OCI-LY3 (cell line): ENCODE measurements at regions not wholly inside any gene's neighbourhood (a gene's known extent, or its start where the extent isn't known, plus 50 kb on each side); places are given as distances from the start of the nearest gene placed in this dataset.

Experiments used
- EZH2phosphoT487 ChIP-seq: fragments of 200-600 bp; shearing (Covaris generic); IDR thresholded peaks from 2 replicates; pipeline ENCODE4 v1.6.1; 2018; ENCODE audit warnings: antibody characterized with exemption, mixed run types, low read depth
- TF ChIP-seq, protein P1 (sequence below): fragments of 200-600, 300-600 bp; sonication (generic); IDR thresholded peaks from 2 replicates; pipeline ENCODE4 v1.5.1; 2014; ENCODE audit warnings: antibody characterized with exemption, low read length, low read depth

DNA sequence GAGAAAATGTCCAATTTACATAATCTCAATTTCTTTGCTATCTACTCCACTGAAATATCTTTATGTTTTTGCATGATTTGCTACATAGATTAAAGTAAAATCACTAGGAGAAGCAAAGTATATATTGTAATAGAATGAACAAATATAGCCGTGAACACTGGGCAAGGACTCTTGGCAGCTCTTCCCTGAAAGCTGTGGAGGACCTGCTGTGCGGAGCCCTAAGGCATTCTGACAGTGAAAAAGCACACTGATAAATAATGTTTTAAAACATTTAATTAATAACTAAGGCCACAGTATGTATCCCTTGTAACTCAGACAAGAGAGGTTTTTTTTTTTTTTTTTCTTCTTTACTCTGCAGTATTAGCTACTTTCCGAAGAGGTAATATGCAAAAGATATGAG is 256.1 kb upstream of the DPYD start:
- TF ChIP-seq, protein P1, sequence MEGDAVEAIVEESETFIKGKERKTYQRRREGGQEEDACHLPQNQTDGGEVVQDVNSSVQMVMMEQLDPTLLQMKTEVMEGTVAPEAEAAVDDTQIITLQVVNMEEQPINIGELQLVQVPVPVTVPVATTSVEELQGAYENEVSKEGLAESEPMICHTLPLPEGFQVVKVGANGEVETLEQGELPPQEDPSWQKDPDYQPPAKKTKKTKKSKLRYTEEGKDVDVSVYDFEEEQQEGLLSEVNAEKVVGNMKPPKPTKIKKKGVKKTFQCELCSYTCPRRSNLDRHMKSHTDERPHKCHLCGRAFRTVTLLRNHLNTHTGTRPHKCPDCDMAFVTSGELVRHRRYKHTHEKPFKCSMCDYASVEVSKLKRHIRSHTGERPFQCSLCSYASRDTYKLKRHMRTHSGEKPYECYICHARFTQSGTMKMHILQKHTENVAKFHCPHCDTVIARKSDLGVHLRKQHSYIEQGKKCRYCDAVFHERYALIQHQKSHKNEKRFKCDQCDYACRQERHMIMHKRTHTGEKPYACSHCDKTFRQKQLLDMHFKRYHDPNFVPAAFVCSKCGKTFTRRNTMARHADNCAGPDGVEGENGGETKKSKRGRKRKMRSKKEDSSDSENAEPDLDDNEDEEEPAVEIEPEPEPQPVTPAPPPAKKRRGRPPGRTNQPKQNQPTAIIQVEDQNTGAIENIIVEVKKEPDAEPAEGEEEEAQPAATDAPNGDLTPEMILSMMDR = no peak
- no peak for TF ChIP-seq EZH2phosphoT487
